K562 (cell line): ENCODE measurements at regions not wholly inside any gene's neighbourhood (a gene's known extent, or its start where the extent isn't known, plus 50 kb on each side); places are given as distances from the start of the nearest gene placed in this dataset.

Experiments
- EP300 ChIP-seq: IDR thresholded peaks from 2 replicates; pipeline ENCODE4 v1.6.1; 2012; ENCODE audit warnings: low read length, improper control_type of control experiment
- FOSL1 ChIP-seq: fragments of 200-800 bp; sonication (Bioruptor generic); conservative IDR thresholded peaks from 2 replicates; pipeline ENCODE4 v1.6.1; 2016; ENCODE audit warnings: missing genetic modification characterization, missing compliant biosample characterization
- HMG20A ChIP-seq: fragments of 450-650 bp; formaldehyde crosslinking; conservative IDR thresholded peaks from 2 replicates; pipeline ENCODE4 v1.4.0; 2020; ENCODE audit warnings: mild to moderate bottlenecking, mixed read lengths
- TAL1 ChIP-seq: fragments of 450-650 bp; IDR thresholded peaks from 2 replicates; pipeline ENCODE4 v1.6.1; 2016; ENCODE audit warnings: mild to moderate bottlenecking
- ZNF217 ChIP-seq: sonication (generic); formaldehyde crosslinking; IDR thresholded peaks from 2 replicates; pipeline ENCODE4 v1.8.0; 2022; ENCODE audit warnings: mild to moderate bottlenecking, missing genetic modification reagents
- TF ChIP-seq, protein P1 (sequence below), 3 experiments: IDR thresholded peaks in 2 of 3; conservative IDR thresholded peaks in 1 of 3; 2 replicates each; pipeline ENCODE4 v1.5.1; 2011 to 2012; ENCODE audit warnings: low read length in 3 of 3, mild to moderate bottlenecking in 3 of 3, control low read depth in 2 of 3, improper control_type of control experiment in 1 of 3, inconsistent platforms in 1 of 3, low read depth in 1 of 3, mixed read lengths in 1 of 3, moderate library complexity in 1 of 3; ENCODE audit not compliant: insufficient read depth in 2 of 3

- TF ChIP-seq FOSL1 (tag) (no peak), EP300 (no peak), HMG20A (CRISPR knock-in tag) (no peak), ZNF217 (CRISPR knock-in tag) (no peak), TAL1 (no peak)
- TF ChIP-seq, protein P1, sequence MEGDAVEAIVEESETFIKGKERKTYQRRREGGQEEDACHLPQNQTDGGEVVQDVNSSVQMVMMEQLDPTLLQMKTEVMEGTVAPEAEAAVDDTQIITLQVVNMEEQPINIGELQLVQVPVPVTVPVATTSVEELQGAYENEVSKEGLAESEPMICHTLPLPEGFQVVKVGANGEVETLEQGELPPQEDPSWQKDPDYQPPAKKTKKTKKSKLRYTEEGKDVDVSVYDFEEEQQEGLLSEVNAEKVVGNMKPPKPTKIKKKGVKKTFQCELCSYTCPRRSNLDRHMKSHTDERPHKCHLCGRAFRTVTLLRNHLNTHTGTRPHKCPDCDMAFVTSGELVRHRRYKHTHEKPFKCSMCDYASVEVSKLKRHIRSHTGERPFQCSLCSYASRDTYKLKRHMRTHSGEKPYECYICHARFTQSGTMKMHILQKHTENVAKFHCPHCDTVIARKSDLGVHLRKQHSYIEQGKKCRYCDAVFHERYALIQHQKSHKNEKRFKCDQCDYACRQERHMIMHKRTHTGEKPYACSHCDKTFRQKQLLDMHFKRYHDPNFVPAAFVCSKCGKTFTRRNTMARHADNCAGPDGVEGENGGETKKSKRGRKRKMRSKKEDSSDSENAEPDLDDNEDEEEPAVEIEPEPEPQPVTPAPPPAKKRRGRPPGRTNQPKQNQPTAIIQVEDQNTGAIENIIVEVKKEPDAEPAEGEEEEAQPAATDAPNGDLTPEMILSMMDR (IDR thresholded peaks at IDR 0.05 in 2 of 3, conservative IDR thresholded peaks at IDR 0.05 in 1 of 3; ENCODE audit: insufficient read depth in 2 of 3, low read depth in 1 of 3, low read length in 3 of 3) = no peak
Measured at GRCh38 chr4:8688908-8689445, 96.4 kb downstream of the CPZ start.
